HG03354 (cell line): ENCODE measurements at regions not wholly inside any gene's neighbourhood (a gene's known extent, or its start where the extent isn't known, plus 50 kb on each side); places are given as distances from the start of the nearest gene placed in this dataset.
"Not testable (repeated sequence)": the region's sequence is repeated elsewhere in the genome, so short reads cannot be mapped to it uniquely, and the experiment has no call there.

Source experiments
- ATAC-seq: cut with Tn5 transposase; IDR thresholded peaks from one replicate; pipeline ENCODE4 v1.9.1; 2021; ENCODE audit warnings: mild to moderate bottlenecking; ENCODE audit not compliant: unreplicated experiment, poor library complexity, severe bottlenecking

GRCh38 chr20:53873230-53873604 lies 197.2 kb downstream of the BCAS1 start:
- no peak for ATAC-seq

- ATAC-seq: peak; percentile 49
Observed at GRCh38 chr20:53872561-53873229, 197.7 kb downstream of the BCAS1 start.

- ATAC-seq: no peak
Observed at GRCh38 chr20:53872081-53872541, 198.3 kb downstream of the BCAS1 start.

GRCh38 chr20:53871541-53871940 lies 198.9 kb downstream of the BCAS1 start:
- ATAC-seq: no peak

GRCh38 chr20:53870426-53871315 lies 199.7 kb downstream of the BCAS1 start:
- no peak for ATAC-seq

- peak; percentile 66 for ATAC-seq
Observed at GRCh38 chr20:53869466-53870258, 200.7 kb downstream of the BCAS1 start.

- ATAC-seq: no peak
Observed at GRCh38 chr20:53867741-53868351, 202.5 kb downstream of the BCAS1 start.

- ATAC-seq: peak; percentile 55
Observed at GRCh38 chr20:53866794-53867740, 203.3 kb downstream of the BCAS1 start.

GRCh38 chr20:53865901-53866793 lies 204.2 kb downstream of the BCAS1 start:
- no peak for ATAC-seq

- not testable (repeated sequence) for ATAC-seq
Observed at GRCh38 chr20:53864765-53865683, 205.4 kb downstream of the BCAS1 start.

- not testable (repeated sequence) for ATAC-seq
Observed at GRCh38 chr20:53863923-53864641, 206.3 kb downstream of the BCAS1 start.

GRCh38 chr20:53863535-53863922 lies 206.9 kb downstream of the BCAS1 start:
- not testable (repeated sequence) for ATAC-seq

- ATAC-seq: not testable (repeated sequence)
Observed at GRCh38 chr20:53863039-53863438, 207.4 kb downstream of the BCAS1 start.

- not testable (repeated sequence) for ATAC-seq
Observed at GRCh38 chr20:53862490-53862889, 207.9 kb downstream of the BCAS1 start.

- not testable (repeated sequence) for ATAC-seq
Observed at GRCh38 chr20:53862136-53862397, 208.3 kb downstream of the BCAS1 start.

GRCh38 chr20:53859684-53860083 lies 210.7 kb downstream of the BCAS1 start:
- ATAC-seq: no peak
